CD4-positive, alpha-beta T cell treated with Interferon gamma for 1 hour (primary cell): ENCODE measurements at regions not wholly inside any gene's neighbourhood (a gene's known extent, or its start where the extent isn't known, plus 50 kb on each side); places are given as distances from the start of the nearest gene placed in this dataset.
"Not testable (repeated sequence)": the region's sequence is repeated elsewhere in the genome, so short reads cannot be mapped to it uniquely, and the experiment has no call there.

Experiments
- DNase-seq: peaks from one replicate; pipeline ENCODE4 v3.0.0-alpha.2; 2020

GRCh38 chr14:89078021-89078795 lies 253.8 kb downstream of the TTC8 start:
- no peak for DNase-seq

GRCh38 chr14:89085231-89085731 lies 260.8 kb downstream of the TTC8 start:
- DNase-seq = no peak

GRCh38 chr14:89085737-89086382 lies 261.4 kb downstream of the TTC8 start:
- DNase-seq = no peak

- no peak for DNase-seq
These were observed 264.1 kb downstream of the TTC8 start for GRCh38 chr14:89088530-89088929.

- no peak for DNase-seq
These were observed 264.9 kb downstream of the TTC8 start for GRCh38 chr14:89089330-89089729.

GRCh38 chr14:89091781-89092180 lies 267.3 kb downstream of the TTC8 start:
- no peak for DNase-seq

- no peak for DNase-seq
These were observed 268.8 kb downstream of the TTC8 start for GRCh38 chr14:89093083-89093730.

GRCh38 chr14:89095036-89095435 lies 270.6 kb downstream of the TTC8 start:
- no peak for DNase-seq

- no peak for DNase-seq
These were observed 272.5 kb downstream of the TTC8 start for GRCh38 chr14:89096946-89097345.

- no peak for DNase-seq
These were observed 273.8 kb downstream of the TTC8 start for GRCh38 chr14:89098254-89098653.

- DNase-seq = not testable (repeated sequence)
These were observed 279.8 kb downstream of the TTC8 start for GRCh38 chr14:89104171-89104817.

- not testable (repeated sequence) for DNase-seq
These were observed 280.4 kb downstream of the TTC8 start for GRCh38 chr14:89104861-89105260.
